Body of pancreas (tissue), 4 donors: ENCODE measurements at regions not wholly inside any gene's neighbourhood (a gene's known extent, or its start where the extent isn't known, plus 50 kb on each side); places are given as distances from the start of the nearest gene placed in this dataset.

ENCODE experiments used
- ATAC-seq: fragments of 150-250 bp; one replicate; pipeline ENCODE4 v1.9.1; 2016
- DNase-seq, 4 donors: peaks; one replicate each; pipeline ENCODE4 v3.0.0-alpha.2; 2019
- H3K27ac ChIP-seq, 4 donors: fragments of 200-600 bp; sonication (generic); 1 replicate in 3 of 4; 2 replicates in 1 of 4; pipeline versions ENCODE4 v1.5.1 to v1.6.1; 2016 to 2019; ENCODE audit warnings: mild to moderate bottlenecking in 1 of 4, mixed read lengths in 1 of 4, moderate library complexity in 1 of 4
- H3K27me3 ChIP-seq, 2 donors: fragments of 200-600 bp; sonication (generic); one replicate each; pipeline ENCODE4 v1.6.0; 2016; ENCODE audit warnings: mild to moderate bottlenecking in 1 of 2
- H3K36me3 ChIP-seq, 2 donors: fragments of 200-600 bp; sonication (generic); replicated peaks in 1 of 2; 2 replicates each; pipeline ENCODE4 v1.5.1; 2016; ENCODE audit warnings: low read depth in 2 of 2; ENCODE audit not compliant: insufficient read depth in 1 of 2
- H3K4me1 ChIP-seq: fragments of 200-600 bp; sonication (generic); one replicate; pipeline ENCODE4 v1.6.0; 2016
- H3K4me3 ChIP-seq, 2 donors: fragments of 200-600 bp; sonication (generic); 1 replicate in 1 of 2; 2 replicates in 1 of 2; pipeline ENCODE4 v1.5.1; 2016 to 2019
- H3K9me3 ChIP-seq, 3 donors: fragments of 200-600 bp; sonication (generic); 1 replicate in 2 of 3; 2 replicates in 1 of 3; pipeline ENCODE4 v1.5.1; 2016
- CTCF ChIP-seq, 7 experiments: fragments of 450-650 bp in 4 of 7; fragments of 200-600 bp in 3 of 7; sonication (generic) in 3 of 7; IDR thresholded peaks; one replicate each; pipeline ENCODE4 v1.5.1; 2016 to 2019; ENCODE audit warnings: antibody characterized with exemption in 7 of 7
- POLR2A ChIP-seq, 3 donors: fragments of 450-650 bp; IDR thresholded peaks; one replicate each; pipeline ENCODE4 v1.6.1; 2016; ENCODE audit warnings: antibody characterized with exemption in 3 of 3, mild to moderate bottlenecking in 2 of 3
- WGBS, 2 donors: methylation state at CpG; one replicate each; pipeline ENCODE4 v1.1.5; 2017; 5-methylcytosine and 5-hydroxymethylcytosine counted together
- intact Hi-C: fragments of 100-400 bp; cut with DNase I; formaldehyde crosslinking; loops from one replicate; pipeline ENCODE4 v1.15.1; 2023

DNA sequence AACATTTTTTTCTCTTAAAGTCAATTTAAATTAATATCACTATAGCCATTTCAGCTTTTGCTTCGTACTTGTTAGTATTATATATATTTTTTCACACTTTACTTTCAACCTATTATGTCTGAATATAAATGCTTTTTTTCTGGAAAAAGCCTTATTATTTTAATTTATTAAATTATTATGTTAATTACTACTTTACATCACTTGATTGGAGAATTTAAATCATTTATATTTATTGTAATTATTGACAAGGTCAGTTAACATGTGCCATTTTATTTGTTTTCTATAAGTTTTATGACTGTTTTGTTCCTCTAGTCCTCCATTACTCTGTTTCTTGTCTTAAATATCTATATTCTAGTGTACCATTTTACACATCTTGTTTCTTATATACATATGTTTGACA, 1333.4 kb upstream of the MIR17HG start:
- H3K9me3 ChIP-seq, result no peaks in the 10 kb centered on the region
- no peak overlapping the region for H3K4me3 ChIP-seq
- H3K27ac ChIP-seq, result no peak overlapping the region
- no peaks in the 10 kb centered on the region for H3K27me3 ChIP-seq
- TF ChIP-seq POLR2A (IDR thresholded peaks at IDR 0.05), result no peak
- TF ChIP-seq CTCF (IDR thresholded peaks at IDR 0.05), result no peak
- no peaks in the 10 kb centered on the region for H3K4me1 ChIP-seq
- H3K36me3 ChIP-seq, result no peaks in the 10 kb centered on the region
- 59 to 63% methylated on average over 1 of the region's 1 CpG for WGBS, 2 donors
- DNase-seq (no peak), ATAC-seq (no peak)
- intact Hi-C loops, result no loop called here

GRCh38 chr13:90015565-90016507, 1331.7 kb upstream of the MIR17HG start:
- ATAC-seq (no peak), DNase-seq (no peak)
- no peaks in the 10 kb centered on the region for H3K9me3 ChIP-seq
- H3K4me3 ChIP-seq, result no peak overlapping the region
- intact Hi-C loops, result no loop called here
- TF ChIP-seq CTCF (IDR thresholded peaks at IDR 0.05) (no peak), POLR2A (IDR thresholded peaks at IDR 0.05) (no peak)
- H3K4me1 ChIP-seq, result no peaks in the 10 kb centered on the region
- H3K27ac ChIP-seq, result no peak overlapping the region
- WGBS, 2 donors, result 39 to 47% methylated on average over 3 of the region's 3 CpGs
- H3K36me3 ChIP-seq, result no peaks in the 10 kb centered on the region
- H3K27me3 ChIP-seq, result no peaks in the 10 kb centered on the region

DNA sequence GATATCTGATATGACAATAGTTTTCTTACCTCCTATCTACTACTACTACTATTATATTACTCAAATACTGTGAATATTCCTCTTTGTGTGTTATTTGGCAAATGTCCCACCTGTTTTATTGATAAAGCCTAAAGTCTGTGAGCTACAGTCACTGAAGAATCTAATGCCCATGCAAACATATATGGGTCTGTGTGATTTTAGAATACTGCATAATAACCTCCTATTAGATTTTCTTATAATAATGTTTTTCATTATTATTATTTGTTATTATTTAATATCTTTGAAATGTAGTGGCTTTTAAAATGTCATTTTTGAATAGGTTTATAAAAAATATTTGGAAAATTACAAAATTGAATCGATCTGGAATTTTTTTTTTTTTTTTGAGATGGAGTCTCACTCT, 1330.8 kb upstream of the MIR17HG start:
- no peaks in the 10 kb centered on the region for H3K4me1 ChIP-seq
- H3K27me3 ChIP-seq, result no peaks in the 10 kb centered on the region
- no peak for ATAC-seq
- H3K9me3 ChIP-seq, result no peaks in the 10 kb centered on the region
- 85 to 88% methylated on average over 1 of the region's 1 CpG for WGBS, 2 donors
- no peaks in the 10 kb centered on the region for H3K36me3 ChIP-seq
- no peak overlapping the region for H3K4me3 ChIP-seq
- no peak for DNase-seq
- no peak overlapping the region for H3K27ac ChIP-seq
- TF ChIP-seq CTCF (IDR thresholded peaks at IDR 0.05), result no peak
- no peak for TF ChIP-seq POLR2A (IDR thresholded peaks at IDR 0.05)
- intact Hi-C loops, result no loop called here

- H3K27ac ChIP-seq, result no peak overlapping the region
- H3K4me1 ChIP-seq, result no peaks in the 10 kb centered on the region
- H3K27me3 ChIP-seq, result no peaks in the 10 kb centered on the region
- H3K4me3 ChIP-seq, result no peak overlapping the region
- no peak for DNase-seq
- WGBS, 2 donors, result 42 to 55% methylated on average over 3 of the region's 3 CpGs
- TF ChIP-seq CTCF (IDR thresholded peaks at IDR 0.05) (no peak), POLR2A (IDR thresholded peaks at IDR 0.05) (no peak)
- H3K36me3 ChIP-seq, result no peaks in the 10 kb centered on the region
- intact Hi-C loops, result no loop called here
- H3K9me3 ChIP-seq, result no peaks in the 10 kb centered on the region
- ATAC-seq, result no peak
Measured at GRCh38 chr13:90020536-90021070, 1326.9 kb upstream of the MIR17HG start.
